Adipocyte (in vitro differentiated cells): ENCODE measurements at regions not wholly inside any gene's neighbourhood (a gene's known extent, or its start where the extent isn't known, plus 50 kb on each side); places are given as distances from the start of the nearest gene placed in this dataset.
"Not testable (repeated sequence)": the region's sequence is repeated elsewhere in the genome, so short reads cannot be mapped to it uniquely, and the experiment has no call there.

ENCODE experiments used
- DNase-seq: peaks from one replicate; pipeline ENCODE4 v3.0.0-alpha.2; 2015; ENCODE audit warnings: low read depth
- H3K27me3 ChIP-seq: replicated peaks from 2 replicates; pipeline ENCODE4 v1.7.0; 2013; ENCODE audit warnings: mild to moderate bottlenecking, low read length, moderate library complexity; ENCODE audit not compliant: control insufficient read depth, insufficient read depth
- H3K36me3 ChIP-seq: 2 replicates; pipeline ENCODE4 v1.7.0; 2013; ENCODE audit warnings: low read length, mild to moderate bottlenecking, moderate library complexity; ENCODE audit not compliant: control insufficient read depth, insufficient read depth, severe bottlenecking
- H3K4me1 ChIP-seq: 2 replicates; pipeline ENCODE4 v1.7.0; 2013; ENCODE audit warnings: mild to moderate bottlenecking, low read length, moderate library complexity; ENCODE audit not compliant: control insufficient read depth, insufficient read depth
- H3K4me3 ChIP-seq: 2 replicates; pipeline ENCODE4 v1.7.0; 2013; ENCODE audit warnings: mild to moderate bottlenecking, low read length, moderate library complexity
- H3K9ac ChIP-seq: 2 replicates; pipeline ENCODE4 v1.7.0; 2013; ENCODE audit warnings: mild to moderate bottlenecking, low read length, moderate library complexity
- H3K9me3 ChIP-seq: 2 replicates; pipeline ENCODE4 v1.7.0; 2013; ENCODE audit warnings: mild to moderate bottlenecking, low read length, moderate library complexity; ENCODE audit not compliant: control insufficient read depth

DNA sequence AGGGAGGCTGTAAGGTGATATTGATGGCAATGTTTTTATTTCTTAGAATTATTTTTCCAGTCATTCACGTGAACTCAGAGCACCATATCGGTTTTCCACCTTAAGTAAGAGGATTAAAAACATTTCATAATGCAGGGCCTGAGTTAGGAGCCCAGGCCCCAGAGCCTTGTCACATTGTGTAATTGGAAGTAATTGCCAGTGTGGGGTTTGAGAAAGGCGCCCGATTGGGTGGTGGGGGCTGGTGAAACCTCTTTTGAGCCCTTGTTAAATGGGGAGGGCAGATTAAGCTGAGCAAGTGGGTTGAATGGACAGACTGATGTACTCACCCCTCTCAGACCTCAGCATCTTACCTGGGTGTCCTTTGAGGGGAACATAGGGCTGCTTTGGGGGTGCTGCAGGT, 116.7 kb upstream of the PITX1 start:
- peaks cover 4% of the 10 kb centered on the region for H3K9me3 ChIP-seq
- peak; percentile 30 for DNase-seq
- no peaks in the 10 kb centered on the region for H3K36me3 ChIP-seq
- H3K27me3 ChIP-seq: peaks cover 6% of the 10 kb centered on the region
- no peak overlapping the region for H3K4me3 ChIP-seq
- peaks cover 6% of the 10 kb centered on the region for H3K4me1 ChIP-seq
- H3K9ac ChIP-seq: no peak overlapping the region

DNA sequence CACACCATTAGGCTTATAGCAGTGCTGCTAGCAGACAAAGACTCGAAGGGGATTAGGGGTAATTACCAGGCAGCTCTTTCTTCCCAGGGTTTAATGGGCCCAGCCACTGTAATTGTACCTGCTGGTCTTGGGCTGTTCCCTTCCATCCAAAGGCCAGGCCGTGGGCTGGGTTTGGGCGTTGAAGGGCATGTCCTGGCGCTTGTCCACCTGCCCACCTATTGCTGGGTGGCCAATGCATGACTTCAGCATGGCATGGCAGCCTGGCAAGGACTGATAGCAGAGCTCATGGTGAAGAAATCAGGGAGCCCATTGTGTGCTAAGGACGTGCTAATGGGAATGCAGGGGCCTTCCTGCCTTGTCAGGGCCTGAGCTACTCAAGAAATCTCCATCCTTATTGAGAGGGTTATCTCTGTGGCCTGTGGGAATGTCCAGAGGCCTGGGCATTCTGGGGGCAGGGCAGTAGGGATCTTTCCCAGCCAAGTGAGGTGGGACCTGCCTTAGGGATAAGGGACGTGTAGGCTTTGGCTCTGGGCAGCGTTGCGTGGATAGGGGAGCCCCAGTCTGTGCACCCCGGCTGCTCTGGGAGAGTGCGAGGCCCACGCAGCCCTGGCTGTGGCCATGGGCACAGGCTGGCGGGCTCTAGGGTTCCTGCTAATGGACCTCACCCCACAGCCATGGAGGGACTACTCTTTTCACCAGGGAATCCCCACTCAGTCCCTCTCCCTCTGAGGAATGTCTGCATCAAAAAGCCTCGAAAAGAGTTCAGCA, 116.1 kb upstream of the PITX1 start:
- Histone ChIP-seq H3K9ac (no peak overlapping the region), H3K27me3 (peaks cover 6% of the 10 kb centered on the region), H3K36me3 (no peaks in the 10 kb centered on the region), H3K4me1 (peaks cover 6% of the 10 kb centered on the region), H3K9me3 (peaks cover 4% of the 10 kb centered on the region), H3K4me3 (no peak overlapping the region)
- DNase-seq: no peak

DNA sequence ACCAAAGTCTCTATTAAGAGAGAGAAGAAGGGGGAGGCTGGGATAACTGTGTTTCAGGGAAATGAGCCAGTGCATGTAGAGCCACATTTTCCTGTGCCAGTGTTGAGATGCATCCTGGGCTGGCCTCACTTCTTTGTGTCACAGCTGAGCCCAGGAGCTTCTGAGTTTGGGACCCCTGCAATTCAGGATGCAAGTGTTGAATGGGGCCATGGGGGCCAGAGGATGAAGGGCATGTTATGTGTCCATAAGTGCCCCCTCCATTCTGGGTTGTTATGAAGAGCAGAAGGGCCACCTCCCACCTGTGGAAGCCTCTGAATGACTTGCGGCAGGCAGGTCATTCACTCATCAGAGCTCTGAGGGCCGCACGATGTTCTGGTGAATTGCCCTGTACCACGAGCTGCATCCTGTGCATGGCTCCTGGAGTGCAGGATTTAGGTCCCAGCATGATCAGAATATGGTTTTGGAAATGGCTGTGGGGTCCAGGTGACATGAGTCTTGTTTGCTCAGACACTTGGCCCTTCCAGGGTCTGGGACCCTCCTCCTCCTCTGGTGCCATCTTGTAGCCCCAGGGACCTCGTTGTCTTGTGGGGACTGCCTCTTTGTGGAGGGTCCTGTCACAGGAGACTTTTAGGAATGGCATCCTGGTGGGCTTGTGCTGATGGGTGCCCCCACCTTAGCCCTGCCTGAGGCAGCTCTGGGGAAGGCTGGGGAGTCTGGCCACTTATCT, 115.4 kb upstream of the PITX1 start:
- no peak for DNase-seq
- no peak overlapping the region for H3K9ac ChIP-seq
- H3K4me3 ChIP-seq: no peak overlapping the region
- peaks cover 4% of the 10 kb centered on the region for H3K9me3 ChIP-seq
- peaks cover 6% of the 10 kb centered on the region for H3K27me3 ChIP-seq
- peaks cover 5% of the 10 kb centered on the region for H3K4me1 ChIP-seq
- H3K36me3 ChIP-seq: no peaks in the 10 kb centered on the region

DNA sequence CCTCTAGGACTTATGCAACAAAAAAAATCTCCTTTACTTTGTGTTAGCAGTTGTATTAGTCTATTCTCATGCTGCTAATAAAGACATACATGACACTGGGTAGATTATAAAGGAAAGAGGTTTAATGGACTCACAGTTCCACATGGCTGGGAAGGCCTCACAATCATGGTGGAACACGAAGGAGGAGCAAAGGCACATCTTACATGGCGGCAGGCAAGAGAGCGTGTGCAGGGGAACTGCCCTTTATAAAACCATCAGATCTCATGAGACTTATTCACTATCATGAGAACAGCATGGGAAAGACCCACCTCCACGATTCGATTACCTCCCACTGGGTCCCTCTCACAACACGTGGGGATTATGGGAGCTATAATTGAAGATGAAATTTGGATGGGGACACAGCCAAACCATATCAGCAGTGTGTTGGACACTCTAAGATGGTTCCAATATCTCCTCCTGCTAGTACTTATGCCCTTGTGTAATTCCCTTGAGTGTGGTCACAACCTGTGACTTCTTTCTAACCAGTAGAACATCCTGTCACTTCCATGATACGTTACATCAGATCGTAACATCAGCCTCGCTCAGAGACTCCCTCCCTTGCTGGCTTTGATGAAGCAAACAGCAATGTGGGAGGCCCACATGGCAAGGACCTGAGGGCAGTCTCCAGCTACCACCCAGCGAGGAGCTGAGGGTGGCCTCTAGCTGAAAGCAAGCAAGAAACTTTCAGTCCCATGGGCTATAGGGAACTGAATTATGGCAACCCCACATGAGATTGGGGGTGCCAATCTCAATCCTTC, 113.5 kb upstream of the PITX1 start:
- H3K9ac ChIP-seq: no peak overlapping the region
- peaks cover 4% of the 10 kb centered on the region for H3K9me3 ChIP-seq
- H3K4me1 ChIP-seq: no peaks in the 10 kb centered on the region
- H3K27me3 ChIP-seq: peaks cover 6% of the 10 kb centered on the region
- no peak overlapping the region for H3K4me3 ChIP-seq
- no peaks in the 10 kb centered on the region for H3K36me3 ChIP-seq
- DNase-seq: no peak

DNA sequence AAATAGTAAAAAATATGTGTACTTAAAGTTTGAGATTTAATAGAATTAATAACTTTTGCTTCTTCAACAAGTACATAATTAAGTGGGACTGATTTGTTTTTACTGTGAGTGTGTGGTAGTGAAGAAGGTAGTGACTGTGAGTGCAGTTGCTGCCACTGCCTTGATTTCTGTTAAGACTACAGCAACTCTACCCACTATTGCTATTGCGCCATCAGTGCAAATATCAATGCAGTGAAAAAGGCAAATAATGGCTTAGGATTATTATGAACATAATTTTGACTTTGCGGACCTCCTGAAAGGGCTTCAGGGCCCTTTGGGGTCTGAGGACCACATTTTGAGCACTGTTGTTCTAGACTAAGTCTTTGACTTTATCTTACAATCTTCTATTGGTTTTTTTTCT, 112.0 kb upstream of the PITX1 start:
- peak; percentile 33 for DNase-seq
- Histone ChIP-seq H3K9me3 (peaks cover 4% of the 10 kb centered on the region), H3K27me3 (peaks cover 4% of the 10 kb centered on the region), H3K36me3 (no peaks in the 10 kb centered on the region), H3K4me3 (no peak overlapping the region), H3K4me1 (peaks cover 2% of the 10 kb centered on the region), H3K9ac (no peak overlapping the region)

DNA sequence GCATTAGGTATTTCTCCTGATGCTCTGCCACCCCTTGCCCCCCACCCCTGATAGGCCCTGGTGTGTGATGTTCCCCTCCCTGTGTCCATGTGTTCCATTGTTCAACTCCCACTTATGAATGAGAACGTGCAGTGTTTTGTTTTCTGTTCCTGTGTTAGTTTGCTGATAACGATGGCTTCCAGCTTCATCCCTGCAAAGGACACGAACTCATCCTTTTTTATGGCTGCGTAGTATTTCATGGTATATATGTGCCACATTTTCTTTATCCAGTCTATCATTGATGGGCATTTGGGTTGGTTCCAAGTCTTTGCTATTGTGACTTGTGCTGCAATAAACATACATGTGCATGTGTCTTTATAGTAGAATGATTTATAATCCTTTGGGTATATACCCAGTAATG, 109.7 kb upstream of the PITX1 start:
- H3K4me3 ChIP-seq, H3K9me3 ChIP-seq, H3K27me3 ChIP-seq, H3K9ac ChIP-seq, H3K36me3 ChIP-seq, DNase-seq: not testable (repeated sequence)
- H3K4me1 ChIP-seq: peaks cover 16% of the 10 kb centered on the region

DNA sequence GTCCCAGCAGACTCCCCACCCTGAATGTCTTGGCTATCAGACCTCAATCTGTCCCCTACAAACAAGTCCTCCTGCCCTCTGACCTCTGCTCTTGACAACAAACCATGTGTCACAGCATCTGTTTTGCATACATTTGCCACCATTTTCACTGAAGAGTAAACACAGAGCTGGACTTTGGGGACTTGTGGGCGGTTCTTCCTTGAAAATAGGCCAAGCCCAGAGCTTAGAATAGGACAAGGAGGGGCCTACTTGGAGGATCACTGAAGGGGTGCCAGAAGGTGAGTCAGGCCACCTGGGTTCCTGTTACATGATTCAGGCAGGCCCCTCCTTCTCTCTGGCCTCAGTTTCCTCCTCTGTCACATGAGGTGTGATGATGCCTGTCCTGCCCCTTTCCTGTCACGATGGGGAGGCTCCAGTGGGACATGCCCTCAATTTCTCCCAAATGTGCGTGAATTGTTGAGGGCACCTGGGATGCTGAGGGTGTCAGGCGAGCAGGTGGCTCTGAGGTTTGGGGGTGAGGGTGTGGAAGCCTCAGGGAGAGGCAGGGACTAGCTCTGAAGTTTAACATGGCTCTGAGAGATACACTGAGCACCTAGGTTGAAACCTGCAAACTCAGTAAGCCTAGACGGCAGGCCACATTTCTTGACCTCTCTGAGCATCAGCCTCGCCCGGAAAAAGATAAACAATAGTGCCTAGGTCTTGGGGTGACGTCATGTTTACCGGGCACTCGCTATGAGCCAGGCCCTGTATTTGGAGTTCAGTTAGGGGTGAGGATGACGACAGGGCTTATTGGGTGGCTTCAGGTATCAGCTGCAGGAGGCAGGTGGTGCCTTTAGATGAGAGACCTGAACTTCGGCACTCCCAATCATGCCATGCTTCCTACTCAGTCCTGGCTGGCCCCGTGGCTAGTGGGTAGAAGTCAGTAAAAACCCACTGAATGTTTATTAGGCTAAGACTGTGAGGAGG, 107.6 kb upstream of the PITX1 start:
- Histone ChIP-seq H3K27me3 (no peaks in the 10 kb centered on the region), H3K4me1 (peaks cover 16% of the 10 kb centered on the region), H3K9ac (no peak overlapping the region), H3K9me3 (no peaks in the 10 kb centered on the region), H3K4me3 (no peak overlapping the region), H3K36me3 (no peaks in the 10 kb centered on the region)
- no peak for DNase-seq

DNA sequence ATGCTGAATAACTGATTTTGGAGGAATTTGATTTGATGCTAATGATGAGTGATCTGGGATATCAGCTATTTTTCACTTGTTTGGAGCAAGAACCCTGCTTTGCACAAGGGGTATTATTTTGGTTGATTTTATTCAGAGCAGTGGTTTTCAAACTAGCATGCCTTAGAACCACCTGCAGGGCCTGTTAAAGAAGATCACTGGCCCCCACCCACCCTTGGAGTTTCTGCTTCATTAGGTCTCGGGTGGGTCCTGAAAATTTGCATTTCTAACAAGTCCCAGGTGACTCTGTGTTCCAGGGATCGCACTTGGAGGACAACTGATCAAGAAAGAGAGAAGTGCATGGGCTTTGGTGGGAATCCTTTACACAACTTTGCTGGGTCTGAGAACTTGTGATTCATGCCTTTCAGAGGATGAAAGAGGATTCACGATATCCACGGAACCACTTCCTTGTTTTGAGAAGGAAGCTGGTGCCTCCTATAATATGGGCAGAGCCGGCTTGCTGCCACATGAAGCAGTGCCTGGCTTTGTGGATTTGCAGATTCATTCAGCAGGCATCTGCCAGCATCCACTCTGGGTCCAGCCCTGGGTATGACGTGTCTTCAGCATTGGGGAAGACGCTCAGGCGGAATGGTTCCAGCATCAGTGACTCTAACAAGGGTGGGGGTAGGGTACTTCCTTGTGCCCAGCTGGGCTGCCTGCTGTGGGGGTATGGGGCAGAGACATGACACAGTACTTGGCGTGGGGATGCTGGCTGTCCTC, 106.6 kb upstream of the PITX1 start:
- Histone ChIP-seq H3K36me3 (no peaks in the 10 kb centered on the region), H3K4me3 (no peak overlapping the region), H3K9me3 (no peaks in the 10 kb centered on the region), H3K27me3 (no peaks in the 10 kb centered on the region), H3K4me1 (peaks cover 24% of the 10 kb centered on the region), H3K9ac (no peak overlapping the region)
- peak; percentile 84 for DNase-seq

DNA sequence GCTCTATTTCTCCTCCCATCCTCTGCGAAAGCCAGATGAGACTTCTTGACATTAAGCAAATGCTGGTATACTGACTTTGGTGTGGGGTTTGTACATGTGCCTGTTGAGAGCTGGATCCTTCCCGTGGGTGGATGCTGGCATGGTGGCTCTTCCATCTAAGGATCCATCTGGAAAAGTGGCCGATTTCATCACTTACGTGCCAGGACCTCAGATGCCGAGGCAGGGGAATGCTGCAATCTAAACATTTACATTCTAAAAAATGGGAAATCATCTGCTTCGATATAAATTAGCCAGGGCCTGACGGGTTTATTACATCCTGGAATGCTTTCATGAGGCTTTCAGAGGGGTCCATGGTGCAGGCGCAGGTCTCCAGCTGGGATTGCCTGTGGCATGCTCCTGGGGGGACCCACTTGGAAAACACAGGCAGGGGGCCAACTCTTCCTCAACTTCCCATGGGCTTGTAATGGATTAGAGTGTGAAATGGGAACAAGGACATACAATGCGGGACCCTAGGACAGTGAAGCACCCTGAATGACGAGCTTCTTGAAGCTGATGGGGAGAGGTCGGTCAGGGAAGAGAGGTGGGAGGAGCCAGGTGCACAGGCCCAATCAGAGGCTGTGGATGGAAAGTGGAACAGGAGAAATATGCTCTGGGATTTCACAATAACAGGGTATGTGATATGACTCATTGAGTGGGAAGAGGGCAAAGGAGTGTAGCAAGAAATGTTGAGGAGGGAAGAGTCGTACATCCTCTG, 105.5 kb upstream of the PITX1 start:
- H3K4me3 ChIP-seq: no peak overlapping the region
- no peaks in the 10 kb centered on the region for H3K9me3 ChIP-seq
- H3K9ac ChIP-seq: no peak overlapping the region
- H3K36me3 ChIP-seq: no peaks in the 10 kb centered on the region
- no peaks in the 10 kb centered on the region for H3K27me3 ChIP-seq
- peak; percentile 94 for DNase-seq
- H3K4me1 ChIP-seq: peaks cover 26% of the 10 kb centered on the region
